Liver (tissue), 3 donors: ENCODE measurements at regions not wholly inside any gene's neighbourhood (a gene's known extent, or its start where the extent isn't known, plus 50 kb on each side); places are given as distances from the start of the nearest gene placed in this dataset.

ENCODE experiments used
- CTCF ChIP-seq: fragments of 150-350 bp; IDR thresholded peaks from 2 replicates; pipeline ENCODE4 v1.5.1; 2017; ENCODE audit warnings: improper control_type of control experiment, low read depth, low read length; ENCODE audit not compliant: missing input control
- GABPA ChIP-seq, 2 donors: IDR thresholded peaks in 1 of 2; conservative IDR thresholded peaks in 1 of 2; 2 replicates each; pipeline ENCODE4 v1.6.1; 2016; ENCODE audit warnings: antibody characterized with exemption in 2 of 2, mild to moderate bottlenecking in 1 of 2, moderate library complexity in 1 of 2
- RAD21 ChIP-seq, 2 donors: IDR thresholded peaks; 2 replicates each; pipeline ENCODE4 v1.6.1; 2016; ENCODE audit warnings: antibody characterized with exemption in 2 of 2, mild to moderate bottlenecking in 2 of 2
- donor health status: healthy.
- donor health status: healthy.

GRCh38 chr9:99406939-99407338 lies 184.9 kb downstream of the SEC61B start:
- no peak for TF ChIP-seq RAD21 (IDR thresholded peaks at IDR 0.05)
- no peak for TF ChIP-seq CTCF
- TF ChIP-seq GABPA (IDR thresholded peaks at IDR 0.05 in 1 of 2, conservative IDR thresholded peaks at IDR 0.05 in 1 of 2), result no peak
